Activated naive CD8-positive, alpha-beta T cell treated with anti-CD3 and anti-CD28 coated beads, Interleukin-2, amount 10 ng/mL, durations not matched to agents 7 days and 5 days (primary cell): ENCODE measurements at regions not wholly inside any gene's neighbourhood (a gene's known extent, or its start where the extent isn't known, plus 50 kb on each side); places are given as distances from the start of the nearest gene placed in this dataset.

Source experiments
- ATAC-seq: fragments of 150-1000 bp; cut with Tn5 transposase; one replicate; pipeline ENCODE4 v1.10.0; 2021; ENCODE audit warnings: low read depth, moderate library complexity
- POLR2A ChIA-PET: fragments of 350-600 bp; sonication (Branson Sonifier 250); formaldehyde crosslinking; loops from one replicate; lab custom pipeline; 2021; ENCODE audit warnings: antibody characterized with exemption; lab: Charles Lee
- DNase-seq: peaks from one replicate; pipeline ENCODE4 v3.0.0; 2021
- H3K27ac Mint-ChIP-seq: one replicate; pipeline ENCODE4 v1.8.0; 2022; ENCODE audit warnings: mild to moderate bottlenecking, mixed read lengths
- H3K27me3 Mint-ChIP-seq: one replicate; pipeline ENCODE4 v1.8.0; 2022; ENCODE audit warnings: mild to moderate bottlenecking, moderate library complexity, mixed read lengths
- H3K36me3 Mint-ChIP-seq: one replicate; pipeline ENCODE4 v1.8.0; 2021; ENCODE audit warnings: mild to moderate bottlenecking, mixed read lengths
- H3K4me1 Mint-ChIP-seq: one replicate; pipeline ENCODE4 v1.8.0; 2021; ENCODE audit warnings: mixed read lengths
- H3K4me3 Mint-ChIP-seq: one replicate; pipeline ENCODE4 v1.8.0; 2022; ENCODE audit warnings: mild to moderate bottlenecking, moderate library complexity, mixed read lengths
- H3K9me3 Mint-ChIP-seq: one replicate; pipeline ENCODE4 v1.8.0; 2021; ENCODE audit warnings: mixed read lengths

DNA sequence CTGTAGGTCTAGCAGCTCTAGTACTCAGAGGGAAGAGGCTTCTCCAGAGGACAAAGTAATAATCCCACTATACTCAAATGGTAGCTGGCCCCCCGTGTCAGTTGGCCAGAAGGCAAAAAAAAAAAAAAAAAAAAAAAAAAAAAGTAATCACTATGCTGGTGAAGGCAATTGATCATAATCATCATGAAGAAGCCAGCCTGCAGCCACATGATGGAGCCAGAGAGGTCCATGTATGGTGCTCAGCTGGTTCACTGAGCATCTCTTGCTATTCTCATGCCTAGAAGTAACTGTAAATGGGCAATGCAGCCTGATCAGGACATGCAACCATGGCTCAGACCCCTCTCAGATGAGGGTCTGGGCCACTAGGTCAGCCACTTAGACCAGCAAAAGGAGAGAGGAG lies 378.8 kb downstream of the MED13L start:
- POLR2A ChIA-PET, result no interaction called here
- Mint-ChIP-seq H3K27ac (no peak overlapping the region), H3K4me1 (no peaks in the 10 kb centered on the region), H3K36me3 (no peaks in the 10 kb centered on the region), H3K9me3 (no peaks in the 10 kb centered on the region), H3K4me3 (no peak overlapping the region), H3K27me3 (peaks cover 14% of the 10 kb centered on the region)
- DNase-seq, result no peak
- ATAC-seq, result no peak

DNA sequence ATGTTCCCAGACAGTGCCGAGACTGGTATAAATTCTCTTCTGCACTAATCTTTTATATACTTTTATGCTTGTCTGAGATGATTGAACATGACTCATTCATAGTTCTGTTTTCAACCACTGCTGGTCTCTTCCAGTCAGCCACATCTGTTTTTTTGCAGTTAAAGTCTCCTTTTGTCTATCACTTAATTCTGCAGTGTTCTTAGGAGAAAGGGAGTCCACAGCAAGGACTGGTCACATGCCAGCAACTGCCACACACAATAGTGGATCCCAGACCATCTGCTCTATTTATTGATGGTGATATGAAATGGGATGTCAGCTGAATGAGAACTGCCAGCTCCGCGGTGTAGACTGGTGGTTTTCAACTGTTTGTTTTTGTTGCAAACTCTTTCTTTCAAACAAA lies 379.8 kb downstream of the MED13L start:
- no peak for ATAC-seq
- Mint-ChIP-seq H3K27me3 (peaks cover 12% of the 10 kb centered on the region), H3K4me1 (no peaks in the 10 kb centered on the region), H3K4me3 (no peak overlapping the region), H3K9me3 (no peaks in the 10 kb centered on the region), H3K36me3 (no peaks in the 10 kb centered on the region), H3K27ac (no peak overlapping the region)
- POLR2A ChIA-PET, result no interaction called here
- DNase-seq, result no peak

DNA sequence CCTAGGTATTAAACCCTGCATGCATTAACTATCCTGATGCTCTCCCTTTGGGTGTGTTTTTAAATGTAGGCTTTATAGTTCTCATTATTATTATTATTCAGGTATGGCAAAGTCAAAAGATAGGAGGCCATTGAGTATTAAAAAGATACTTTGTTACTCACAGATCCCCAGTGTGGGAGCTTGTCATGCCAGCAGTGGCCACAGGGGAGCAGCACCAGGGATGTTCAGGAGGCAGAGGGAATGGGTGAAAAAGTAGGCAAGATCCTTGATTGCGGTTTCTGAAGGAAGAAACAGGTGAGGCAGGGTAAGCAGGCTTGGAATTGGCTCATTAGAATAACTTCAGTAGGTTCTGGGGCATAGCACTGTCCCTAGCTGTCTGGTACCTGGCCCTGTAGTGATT lies 382.2 kb downstream of the MED13L start:
- Mint-ChIP-seq H3K36me3 (no peaks in the 10 kb centered on the region), H3K9me3 (no peaks in the 10 kb centered on the region), H3K4me1 (no peaks in the 10 kb centered on the region), H3K27me3 (peaks cover 16% of the 10 kb centered on the region), H3K4me3 (no peak overlapping the region), H3K27ac (no peak overlapping the region)
- ATAC-seq, result no peak
- no peak for DNase-seq
- POLR2A ChIA-PET, result no interaction called here

DNA sequence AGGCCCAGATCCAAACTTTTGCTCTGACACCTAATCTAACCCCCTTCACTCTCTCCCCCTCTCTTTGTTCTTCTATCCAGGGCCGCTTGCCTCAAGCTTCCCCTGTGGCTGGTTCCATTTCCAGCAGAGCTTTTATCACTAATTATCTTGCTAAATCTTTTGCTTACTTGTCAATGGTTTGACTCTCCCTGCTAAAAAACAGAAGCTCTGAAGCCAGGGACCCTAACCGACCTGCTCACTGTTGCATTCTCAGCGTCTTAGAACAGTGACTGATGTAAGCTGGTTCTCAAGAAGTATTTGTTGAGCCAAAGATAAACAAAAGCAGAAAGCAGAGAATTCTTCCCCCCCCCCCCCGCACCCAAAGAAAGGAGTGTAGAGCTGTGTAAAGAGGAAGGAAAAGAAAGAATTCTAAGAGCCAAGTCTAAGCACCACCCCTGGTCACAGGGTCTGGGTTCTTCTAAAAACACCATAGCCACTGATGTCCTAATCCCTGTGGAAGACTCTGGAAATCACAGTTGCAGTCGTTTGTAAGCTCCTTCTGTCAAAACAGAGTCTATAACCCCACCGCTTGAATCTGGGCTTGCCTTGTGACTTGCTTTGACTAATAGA lies 385.8 kb downstream of the MED13L start:
- no peak overlapping the region for H3K27ac Mint-ChIP-seq
- DNase-seq, result no peak
- H3K4me3 Mint-ChIP-seq, result no peak overlapping the region
- POLR2A ChIA-PET, result no interaction called here
- ATAC-seq, result no peak
- H3K36me3 Mint-ChIP-seq, result no peaks in the 10 kb centered on the region
- no peaks in the 10 kb centered on the region for H3K9me3 Mint-ChIP-seq
- H3K27me3 Mint-ChIP-seq, result peaks cover 12% of the 10 kb centered on the region
- no peaks in the 10 kb centered on the region for H3K4me1 Mint-ChIP-seq

DNA sequence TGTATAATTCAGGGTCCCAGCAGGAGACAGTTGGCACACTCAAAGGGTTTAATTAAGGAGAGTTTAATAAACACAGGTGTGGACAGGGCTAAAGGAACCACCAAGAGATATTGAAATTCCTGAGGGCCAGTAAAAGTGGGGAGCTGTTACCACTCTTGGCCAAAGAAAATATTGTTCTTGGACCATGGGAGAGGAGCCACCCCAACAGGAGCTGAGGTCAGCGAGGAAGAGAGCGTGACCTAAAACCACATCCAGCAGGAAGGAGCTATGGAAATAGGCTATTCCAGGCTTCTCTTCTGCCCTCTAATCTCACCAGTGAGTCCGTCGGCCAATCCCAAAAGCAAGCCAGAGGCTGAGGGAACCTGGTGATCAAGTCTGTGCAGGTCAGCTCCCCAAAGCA lies 390.8 kb downstream of the MED13L start:
- POLR2A ChIA-PET, result no interaction called here
- Mint-ChIP-seq H3K27me3 (peaks cover 19% of the 10 kb centered on the region), H3K9me3 (no peaks in the 10 kb centered on the region), H3K27ac (no peak overlapping the region), H3K4me3 (no peak overlapping the region), H3K4me1 (no peaks in the 10 kb centered on the region), H3K36me3 (no peaks in the 10 kb centered on the region)
- DNase-seq, result no peak
- no peak for ATAC-seq

DNA sequence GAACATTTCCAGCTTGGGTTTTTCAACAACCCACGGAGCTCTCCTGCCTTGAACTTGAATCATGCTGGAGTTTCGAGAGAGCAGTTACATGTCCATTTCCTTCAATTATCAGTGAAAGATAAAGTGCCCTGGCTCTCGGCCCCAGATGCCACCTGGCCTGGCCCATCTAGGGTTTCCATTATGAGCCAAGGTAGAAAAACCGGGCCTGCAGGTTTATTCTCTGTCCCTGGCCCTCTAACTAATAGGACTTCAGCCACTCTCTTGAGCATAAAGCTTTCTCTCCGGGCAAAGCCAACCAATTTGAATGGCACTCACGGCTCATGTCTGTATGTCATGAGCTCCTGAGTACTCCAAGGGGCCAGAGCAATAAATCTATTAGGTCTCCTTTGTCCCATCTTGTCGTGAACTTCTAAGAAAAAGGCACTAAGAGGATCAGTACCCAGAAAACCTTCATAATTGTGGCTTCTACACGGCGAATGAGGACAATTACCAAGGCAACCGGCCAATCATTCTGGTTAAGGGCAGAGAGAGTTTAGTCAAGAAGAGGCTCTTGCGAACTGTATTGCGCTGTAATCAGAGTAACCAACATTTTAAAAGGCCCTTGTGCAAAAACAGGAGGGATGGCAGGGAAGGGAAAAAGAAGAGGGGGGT lies 392.3 kb downstream of the MED13L start:
- DNase-seq (no peak), ATAC-seq (no peak)
- Mint-ChIP-seq H3K4me1 (no peaks in the 10 kb centered on the region), H3K4me3 (no peak overlapping the region), H3K27me3 (peaks cover 10% of the 10 kb centered on the region), H3K27ac (no peak overlapping the region), H3K36me3 (no peaks in the 10 kb centered on the region), H3K9me3 (no peaks in the 10 kb centered on the region)
- POLR2A ChIA-PET, result no interaction called here

DNA sequence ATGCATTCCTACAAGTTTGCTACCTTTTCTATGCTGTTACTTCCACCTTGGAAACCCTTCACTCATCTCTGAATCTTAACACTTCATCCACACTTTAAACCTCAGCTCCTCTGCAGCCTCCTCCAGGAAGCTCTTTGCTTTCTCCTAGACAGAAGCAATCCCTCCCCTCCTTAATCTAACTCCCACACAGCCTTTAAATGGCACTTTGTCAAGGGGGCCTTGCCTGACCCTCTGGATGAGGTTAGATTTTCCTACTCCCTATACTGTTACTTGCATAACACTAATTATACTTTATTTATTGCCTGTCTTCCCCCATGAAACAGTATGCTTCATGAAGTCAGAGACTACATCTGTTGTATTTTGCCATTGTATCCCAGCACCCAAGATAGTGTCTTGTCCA lies 394.6 kb downstream of the MED13L start:
- Mint-ChIP-seq H3K4me3 (no peak overlapping the region), H3K36me3 (no peaks in the 10 kb centered on the region), H3K27me3 (peaks cover 15% of the 10 kb centered on the region), H3K9me3 (no peaks in the 10 kb centered on the region), H3K4me1 (no peaks in the 10 kb centered on the region), H3K27ac (no peak overlapping the region)
- POLR2A ChIA-PET, result no interaction called here
- no peak for DNase-seq
- ATAC-seq, result no peak

DNA sequence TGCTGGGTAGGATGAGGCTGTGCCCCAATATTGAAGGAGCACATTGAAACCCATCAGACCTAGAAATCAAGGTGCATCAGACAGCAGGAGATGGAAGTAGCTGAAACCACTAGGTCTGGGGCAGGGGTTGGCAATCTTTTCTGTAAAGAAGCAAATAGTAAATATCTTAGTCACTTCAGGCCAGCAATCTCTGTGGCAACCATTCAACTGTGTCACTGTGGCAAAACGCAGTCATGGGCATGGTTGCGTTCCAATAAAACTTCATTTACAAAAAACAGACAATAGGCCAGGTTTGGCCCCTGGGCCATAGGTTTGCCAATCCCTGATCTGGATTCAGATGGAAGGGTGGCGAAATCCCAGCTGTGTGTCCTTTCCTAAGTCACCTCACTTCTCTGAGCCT lies 397.3 kb downstream of the MED13L start:
- H3K27ac Mint-ChIP-seq, result no peak overlapping the region
- ATAC-seq (no peak), DNase-seq (no peak)
- H3K27me3 Mint-ChIP-seq, result peaks cover 21% of the 10 kb centered on the region
- H3K4me3 Mint-ChIP-seq, result no peak overlapping the region
- POLR2A ChIA-PET, result no interaction called here
- peaks cover 1% of the 10 kb centered on the region for H3K9me3 Mint-ChIP-seq
- no peaks in the 10 kb centered on the region for H3K36me3 Mint-ChIP-seq
- no peaks in the 10 kb centered on the region for H3K4me1 Mint-ChIP-seq

DNA sequence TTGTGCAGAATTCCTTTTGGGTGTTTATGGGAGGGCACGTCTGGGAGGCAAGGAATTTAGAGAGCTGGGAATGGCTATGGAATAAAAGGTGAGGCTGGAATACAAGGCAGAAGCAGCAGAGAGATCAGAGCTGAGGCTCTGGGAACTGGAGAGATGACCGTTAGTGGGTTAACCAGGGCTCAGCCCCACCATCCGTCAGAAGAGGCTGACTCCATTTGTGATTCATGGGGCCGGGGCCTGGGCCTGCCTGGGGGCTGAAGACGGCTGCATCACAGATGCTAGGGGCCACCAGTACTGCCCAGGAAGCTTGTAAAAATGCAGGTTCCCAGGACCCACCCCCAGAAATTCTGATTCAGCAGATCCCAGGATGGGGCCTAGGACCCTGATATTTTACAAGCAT lies 398.1 kb downstream of the MED13L start:
- H3K4me3 Mint-ChIP-seq, result no peak overlapping the region
- no peaks in the 10 kb centered on the region for H3K36me3 Mint-ChIP-seq
- no peak for ATAC-seq
- H3K27me3 Mint-ChIP-seq, result peaks cover 26% of the 10 kb centered on the region
- DNase-seq, result no peak
- H3K4me1 Mint-ChIP-seq, result peaks cover 3% of the 10 kb centered on the region
- POLR2A ChIA-PET, result no interaction called here
- H3K27ac Mint-ChIP-seq, result no peak overlapping the region
- peaks cover 1% of the 10 kb centered on the region for H3K9me3 Mint-ChIP-seq

DNA sequence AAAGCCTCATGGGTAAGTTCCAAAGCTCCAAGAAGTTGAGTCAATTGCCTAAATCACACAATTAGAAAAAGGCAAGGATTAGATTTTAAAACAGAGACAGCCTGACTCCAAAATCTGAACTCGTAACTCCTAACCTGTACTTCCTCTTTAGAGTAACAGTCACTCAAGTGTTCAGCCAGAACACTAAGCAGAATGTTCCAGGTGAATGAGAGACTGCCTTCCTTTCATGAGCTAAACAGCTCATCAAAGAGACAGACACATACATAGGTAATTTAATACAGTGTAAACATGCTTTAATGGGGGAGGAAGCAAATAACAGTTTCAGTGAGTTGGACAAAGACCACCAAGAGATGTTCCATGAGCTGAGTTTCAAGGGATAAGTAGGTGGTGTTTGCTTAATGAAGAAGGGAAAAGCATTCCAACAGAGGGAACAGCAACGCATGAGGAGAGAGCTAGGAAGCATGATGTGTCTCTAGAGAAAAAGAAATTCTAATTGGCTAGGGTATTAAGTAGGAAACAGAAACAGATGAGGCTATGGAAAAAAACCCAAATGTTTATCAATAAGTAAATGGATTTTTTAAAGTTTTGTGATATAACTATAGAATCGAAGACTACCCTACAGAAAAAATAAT lies 403.9 kb downstream of the MED13L start:
- H3K27ac Mint-ChIP-seq, result no peak overlapping the region
- H3K4me3 Mint-ChIP-seq, result no peak overlapping the region
- ATAC-seq (no peak), DNase-seq (no peak)
- peaks cover 4% of the 10 kb centered on the region for H3K4me1 Mint-ChIP-seq
- peaks cover 1% of the 10 kb centered on the region for H3K9me3 Mint-ChIP-seq
- peaks cover 28% of the 10 kb centered on the region for H3K27me3 Mint-ChIP-seq
- POLR2A ChIA-PET, result no interaction called here
- no peaks in the 10 kb centered on the region for H3K36me3 Mint-ChIP-seq

DNA sequence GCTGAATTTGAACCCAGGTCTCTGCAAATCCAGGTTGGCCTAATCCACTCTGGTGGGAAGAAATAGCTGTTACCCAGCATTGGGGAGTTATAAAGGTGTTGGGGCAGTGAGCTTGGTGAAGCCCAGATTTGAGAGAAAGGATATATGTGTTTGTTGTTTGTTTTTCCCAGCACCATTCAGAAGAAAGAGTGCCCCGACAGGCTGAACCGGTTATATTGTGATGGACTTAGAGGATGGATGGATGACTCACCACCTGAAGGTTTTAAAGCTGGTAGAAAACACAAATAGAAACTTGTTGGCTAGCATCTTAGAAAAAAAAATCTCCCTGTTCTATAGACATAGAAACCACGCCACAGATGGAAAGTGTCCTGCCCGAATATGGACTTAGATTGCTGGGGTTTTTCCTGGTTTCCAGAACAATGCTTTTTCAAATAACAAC lies 404.6 kb downstream of the MED13L start:
- Mint-ChIP-seq H3K27ac (no peak overlapping the region), H3K36me3 (no peaks in the 10 kb centered on the region), H3K9me3 (peaks cover 1% of the 10 kb centered on the region), H3K4me1 (peaks cover 4% of the 10 kb centered on the region), H3K4me3 (no peak overlapping the region), H3K27me3 (peaks cover 28% of the 10 kb centered on the region)
- DNase-seq (no peak), ATAC-seq (no peak)
- POLR2A ChIA-PET, result no interaction called here

DNA sequence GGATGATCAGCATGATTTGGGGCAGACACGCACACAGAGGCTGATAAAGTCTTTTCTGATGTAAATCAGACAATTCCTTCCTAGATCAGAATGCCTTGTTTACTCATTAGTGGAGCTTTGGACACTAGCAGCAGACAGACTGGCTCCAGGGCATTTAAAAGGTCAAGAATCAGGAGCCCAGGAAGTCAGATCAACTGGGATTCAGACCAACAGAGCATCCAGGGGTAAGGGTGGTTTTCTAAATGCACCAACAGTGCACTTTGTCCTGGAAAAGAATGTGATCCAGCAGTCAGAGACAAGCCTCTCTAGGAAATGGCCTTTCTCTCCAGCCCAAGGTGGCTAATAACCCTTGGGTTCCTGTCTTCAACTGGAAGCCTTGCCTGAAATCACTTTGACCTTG lies 405.3 kb downstream of the MED13L start:
- Mint-ChIP-seq H3K4me1 (peaks cover 4% of the 10 kb centered on the region), H3K27me3 (peaks cover 22% of the 10 kb centered on the region), H3K27ac (no peak overlapping the region), H3K9me3 (peaks cover 1% of the 10 kb centered on the region), H3K4me3 (no peak overlapping the region), H3K36me3 (no peaks in the 10 kb centered on the region)
- DNase-seq, result no peak
- ATAC-seq, result no peak
- POLR2A ChIA-PET, result no interaction called here

DNA sequence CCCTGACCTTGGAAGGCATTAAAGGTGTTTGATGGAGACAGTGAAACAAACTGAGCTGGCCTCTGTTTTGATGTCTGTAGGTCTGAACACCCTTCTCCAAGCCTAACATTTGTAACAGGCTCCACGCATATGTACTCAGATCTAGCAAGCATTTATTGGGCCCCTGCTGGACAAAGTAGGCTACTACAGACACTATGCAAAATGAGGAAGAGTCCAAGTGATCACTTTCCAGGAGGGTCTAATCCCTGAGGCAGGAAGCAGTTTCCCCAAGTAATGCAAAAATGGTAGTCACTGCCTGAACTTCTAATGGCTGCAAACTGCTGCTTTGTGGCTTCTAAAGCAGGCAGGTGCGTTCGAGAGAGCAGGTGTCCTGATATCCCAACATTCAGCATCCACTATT lies 405.8 kb downstream of the MED13L start:
- peaks cover 23% of the 10 kb centered on the region for H3K27me3 Mint-ChIP-seq
- POLR2A ChIA-PET, result no interaction called here
- no peak for DNase-seq

DNA sequence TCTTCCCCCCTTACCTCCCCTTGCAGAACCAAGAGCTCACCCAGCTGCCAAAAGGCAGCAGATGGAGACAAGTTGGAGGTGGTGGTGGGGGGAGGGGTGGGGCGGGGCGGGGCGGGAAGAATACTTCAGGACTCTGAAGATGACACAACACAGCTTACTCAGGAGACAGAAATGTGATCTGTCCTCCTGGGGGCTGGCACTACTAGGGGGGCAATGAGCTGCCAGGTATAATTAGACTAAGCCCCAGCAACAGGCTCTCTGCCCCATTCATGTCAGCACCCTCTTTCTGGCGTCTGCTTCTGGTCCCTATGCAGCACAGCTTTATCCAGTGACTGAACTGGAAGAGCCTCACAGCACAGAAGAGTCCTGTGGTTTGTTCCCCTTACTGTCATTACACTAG lies 407.0 kb downstream of the MED13L start:
- ATAC-seq (no peak), DNase-seq (no peak)
- H3K36me3 Mint-ChIP-seq, result no peaks in the 10 kb centered on the region
- no peaks in the 10 kb centered on the region for H3K9me3 Mint-ChIP-seq
- no peak overlapping the region for H3K4me3 Mint-ChIP-seq
- no peak overlapping the region for H3K27ac Mint-ChIP-seq
- H3K27me3 Mint-ChIP-seq, result peaks cover 23% of the 10 kb centered on the region
- POLR2A ChIA-PET, result no interaction called here
- H3K4me1 Mint-ChIP-seq, result peaks cover 4% of the 10 kb centered on the region

More for the DNA sequence above, 405.8 kb downstream of the MED13L start:
- H3K4me1 Mint-ChIP-seq, result peaks cover 4% of the 10 kb centered on the region
- H3K4me3 Mint-ChIP-seq, result no peak overlapping the region
- no peaks in the 10 kb centered on the region for H3K36me3 Mint-ChIP-seq
- ATAC-seq, result no peak
- H3K27ac Mint-ChIP-seq, result no peak overlapping the region
- no peaks in the 10 kb centered on the region for H3K9me3 Mint-ChIP-seq
